ENCODE measurements at regions not wholly inside any gene's neighbourhood (a gene's known extent, or its start where the extent isn't known, plus 50 kb on each side); places are given as distances from the start of the nearest gene placed in this dataset.

DNA sequence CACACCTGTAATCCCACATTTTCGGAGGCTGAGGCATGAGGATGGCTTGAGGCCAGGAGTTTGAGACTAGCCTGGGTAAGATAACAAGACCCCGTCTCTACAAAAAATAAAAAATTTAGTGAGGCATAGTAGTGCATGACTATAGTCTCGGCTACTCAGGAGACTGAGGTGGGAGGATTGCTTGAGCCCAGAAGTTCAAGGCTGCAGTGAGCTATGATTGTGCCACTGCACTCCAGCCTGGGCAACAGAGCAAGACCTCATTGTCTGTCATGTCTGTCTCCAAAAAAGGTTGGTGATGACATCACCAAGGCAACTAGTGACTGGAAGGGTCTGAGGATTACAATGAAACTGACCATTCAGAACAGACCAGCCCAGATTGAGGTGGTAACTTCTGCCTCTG lies 83.5 kb upstream of the COCH start:
- TF ChIP-seq NR2C2 (CRISPR knock-in tag; IDR thresholded peaks at IDR 0.05; ENCODE audit: borderline replicate concordance): no peak
- TF ChIP-seq, protein P1, sequence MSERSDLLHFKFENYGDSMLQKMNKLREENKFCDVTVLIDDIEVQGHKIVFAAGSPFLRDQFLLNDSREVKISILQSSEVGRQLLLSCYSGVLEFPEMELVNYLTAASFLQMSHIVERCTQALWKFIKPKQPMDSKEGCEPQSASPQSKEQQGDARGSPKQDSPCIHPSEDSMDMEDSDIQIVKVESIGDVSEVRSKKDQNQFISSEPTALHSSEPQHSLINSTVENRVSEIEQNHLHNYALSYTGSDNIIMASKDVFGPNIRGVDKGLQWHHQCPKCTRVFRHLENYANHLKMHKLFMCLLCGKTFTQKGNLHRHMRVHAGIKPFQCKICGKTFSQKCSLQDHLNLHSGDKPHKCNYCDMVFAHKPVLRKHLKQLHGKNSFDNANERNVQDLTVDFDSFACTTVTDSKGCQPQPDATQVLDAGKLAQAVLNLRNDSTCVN (CRISPR knock-in tag; IDR thresholded peaks at IDR 0.05; ENCODE audit: borderline replicate concordance): no peak
- no peak for TF ChIP-seq YY1 (IDR thresholded peaks at IDR 0.05; ENCODE audit: insufficient read depth, insufficient replicate concordance, low read depth, low read length)
- no peak for TF ChIP-seq ELF1 (CRISPR knock-in tag; IDR thresholded peaks at IDR 0.05)
- no peak for TF ChIP-seq HMG20A (CRISPR knock-in tag; IDR thresholded peaks at IDR 0.05; ENCODE audit: borderline replicate concordance)
